Middle frontal gyrus (tissue), 1 donor: ENCODE measurements at regions not wholly inside any gene's neighbourhood (a gene's known extent, or its start where the extent isn't known, plus 50 kb on each side); places are given as distances from the start of the nearest gene placed in this dataset.

Experiments
- DNase-seq: peaks from one replicate; pipeline ENCODE4 v3.0.0-alpha.2; 2015; ENCODE audit warnings: low spot score; ENCODE audit errors: extremely low spot score

DNA sequence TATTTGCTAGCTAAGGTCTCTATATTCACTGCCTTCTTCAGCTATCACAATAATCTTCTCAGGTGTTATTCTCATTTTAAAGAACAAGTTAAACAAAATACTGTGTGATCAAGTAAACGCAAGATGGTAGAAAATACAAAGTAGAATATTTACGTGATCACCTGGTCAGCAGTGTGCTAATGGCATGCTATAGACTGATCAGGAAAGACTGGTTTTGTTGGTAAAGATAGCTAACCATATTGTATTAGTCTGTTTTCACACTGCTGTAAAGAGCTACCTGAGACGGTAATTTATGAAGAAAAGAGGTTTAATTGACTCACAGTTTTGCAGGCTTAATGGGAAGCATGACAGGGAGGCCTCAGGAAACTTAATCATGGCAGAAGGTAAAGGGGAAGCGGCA, 50.4 kb downstream of the ZBTB38 start:
- DNase-seq = no peak

DNA sequence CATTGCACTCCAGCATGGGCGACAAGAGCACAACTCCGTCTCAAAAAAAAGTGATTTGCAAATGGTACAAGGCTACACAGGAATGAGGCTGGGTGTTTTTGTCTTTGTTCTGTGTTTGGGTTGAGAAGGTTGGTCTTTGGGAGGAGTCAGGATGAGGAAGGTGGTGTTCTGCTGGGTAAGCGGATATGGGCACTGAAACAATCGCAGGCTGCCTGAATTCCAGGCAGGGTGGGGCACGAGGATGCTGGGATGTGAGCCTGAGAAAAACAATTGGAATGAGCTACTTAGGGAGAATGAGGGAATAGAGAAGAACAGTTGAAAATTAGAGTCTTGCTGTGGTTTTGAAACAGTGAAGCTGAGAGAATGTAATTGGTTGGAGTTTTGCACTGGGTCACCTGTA, 51.6 kb downstream of the ZBTB38 start:
- no peak for DNase-seq

DNA sequence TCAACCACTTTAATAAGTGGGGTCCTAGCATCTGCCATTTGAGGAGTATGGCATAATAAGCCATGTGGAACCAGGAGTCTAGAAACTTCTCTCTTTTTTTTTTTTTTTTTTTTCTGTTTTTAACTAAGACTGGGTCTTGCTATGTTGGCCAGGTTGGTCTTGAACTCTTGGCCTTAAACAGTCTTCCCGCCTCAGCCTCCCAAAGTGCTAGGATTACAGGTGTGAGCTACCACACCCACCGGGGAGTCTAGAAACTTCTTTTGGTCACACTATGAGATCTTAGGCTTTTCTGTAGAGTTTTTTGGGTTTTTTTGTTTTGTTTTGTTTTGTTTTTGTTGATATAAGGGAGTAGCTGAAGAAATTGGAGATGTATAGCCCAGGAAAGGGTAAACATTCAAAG, 52.9 kb downstream of the ZBTB38 start:
- DNase-seq = no peak

DNA sequence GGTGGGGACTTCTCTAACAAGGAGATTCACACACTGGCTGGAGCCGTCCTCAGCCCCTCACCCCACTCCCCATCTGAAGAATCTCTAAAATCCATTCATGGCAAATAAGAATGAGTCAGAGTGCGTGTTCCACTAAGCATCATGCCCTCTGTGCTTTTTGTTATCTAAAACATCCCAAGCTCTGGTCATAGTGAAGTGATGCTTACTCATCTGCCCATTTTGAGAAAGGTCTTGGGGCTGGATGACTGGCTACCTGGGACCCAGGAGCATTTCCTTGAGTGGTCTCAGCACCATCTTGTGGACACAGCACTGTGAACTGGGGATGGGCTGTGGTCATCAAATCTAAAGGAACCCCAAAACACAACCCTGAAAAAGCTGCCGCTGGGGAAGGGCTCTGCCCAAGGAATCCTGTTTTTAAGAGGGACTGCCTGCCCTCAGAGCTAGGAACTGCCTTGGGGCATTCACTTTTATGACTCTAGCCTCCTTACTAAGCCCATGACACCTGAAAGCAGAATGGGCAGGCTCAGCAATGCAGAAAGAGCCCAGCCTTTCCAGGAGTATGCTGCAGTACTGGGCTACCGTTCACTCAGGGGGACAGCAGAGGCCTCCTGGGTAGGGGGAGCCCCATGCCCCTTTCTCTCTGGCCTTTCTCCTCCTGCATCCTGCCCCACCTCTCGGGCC, 53.5 kb downstream of the ZBTB38 start:
- DNase-seq = no peak

DNA sequence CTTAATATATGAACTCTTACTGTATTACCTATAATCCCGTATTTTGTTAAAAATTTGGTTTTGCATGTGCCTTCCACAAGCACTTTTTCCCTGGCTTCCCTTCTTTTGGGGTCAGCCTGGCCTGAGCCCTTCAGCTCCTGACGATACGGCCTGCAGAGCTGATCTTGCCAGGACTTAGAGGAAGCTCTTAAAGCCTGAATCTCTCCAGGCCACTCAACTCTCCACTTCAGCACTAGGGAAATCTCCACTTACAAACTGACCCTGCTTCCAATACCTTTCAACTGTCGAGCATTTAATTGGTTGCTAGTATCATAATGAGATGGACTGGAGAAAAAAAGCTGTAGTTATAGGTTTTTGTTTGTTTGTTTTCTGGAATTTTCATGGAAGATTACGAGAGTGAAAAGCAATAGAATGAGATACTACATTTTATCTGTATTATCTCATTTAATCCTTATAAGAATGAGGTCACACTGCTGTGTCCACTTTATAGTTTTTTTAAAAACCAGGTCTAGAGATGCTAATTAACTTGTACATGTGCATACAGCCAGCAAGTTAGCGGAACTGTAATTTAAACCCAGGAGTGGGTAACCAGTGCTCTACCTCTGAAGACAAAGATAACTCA, 54.8 kb downstream of the ZBTB38 start:
- no peak for DNase-seq

DNA sequence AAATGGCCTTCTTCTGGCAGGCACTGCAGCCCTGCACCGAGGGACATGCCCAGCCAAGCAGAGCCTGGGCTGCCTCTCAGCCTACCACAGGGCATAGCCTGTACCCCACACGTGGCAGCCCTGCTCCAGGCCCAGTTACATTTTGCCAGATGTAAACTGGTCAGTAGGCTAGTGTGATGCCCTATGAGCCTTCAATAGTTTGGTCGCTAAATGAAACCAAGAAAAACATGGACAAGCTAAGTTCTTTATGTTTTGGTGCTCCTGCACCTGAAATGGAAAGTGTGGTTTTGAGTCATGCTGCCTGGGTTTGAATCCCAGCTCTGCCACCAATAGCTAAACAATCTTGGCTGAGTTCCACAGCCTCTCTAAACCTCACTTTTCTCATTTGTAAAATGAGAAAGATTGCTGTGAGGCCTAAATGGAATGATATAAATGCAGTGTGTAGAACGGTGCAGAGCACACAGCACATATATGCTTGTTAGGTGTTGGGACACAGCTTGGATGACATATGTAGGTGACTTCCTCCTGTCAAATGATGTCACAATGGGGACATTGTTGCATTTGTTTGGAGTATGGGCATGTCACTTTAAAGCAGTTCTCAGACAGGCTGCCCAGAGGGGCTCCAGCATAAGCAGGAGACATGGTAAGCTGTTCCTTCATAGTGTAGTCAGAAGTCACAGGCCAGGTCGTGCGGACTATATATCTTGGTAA, 57.4 kb downstream of the ZBTB38 start:
- DNase-seq = no peak

DNA sequence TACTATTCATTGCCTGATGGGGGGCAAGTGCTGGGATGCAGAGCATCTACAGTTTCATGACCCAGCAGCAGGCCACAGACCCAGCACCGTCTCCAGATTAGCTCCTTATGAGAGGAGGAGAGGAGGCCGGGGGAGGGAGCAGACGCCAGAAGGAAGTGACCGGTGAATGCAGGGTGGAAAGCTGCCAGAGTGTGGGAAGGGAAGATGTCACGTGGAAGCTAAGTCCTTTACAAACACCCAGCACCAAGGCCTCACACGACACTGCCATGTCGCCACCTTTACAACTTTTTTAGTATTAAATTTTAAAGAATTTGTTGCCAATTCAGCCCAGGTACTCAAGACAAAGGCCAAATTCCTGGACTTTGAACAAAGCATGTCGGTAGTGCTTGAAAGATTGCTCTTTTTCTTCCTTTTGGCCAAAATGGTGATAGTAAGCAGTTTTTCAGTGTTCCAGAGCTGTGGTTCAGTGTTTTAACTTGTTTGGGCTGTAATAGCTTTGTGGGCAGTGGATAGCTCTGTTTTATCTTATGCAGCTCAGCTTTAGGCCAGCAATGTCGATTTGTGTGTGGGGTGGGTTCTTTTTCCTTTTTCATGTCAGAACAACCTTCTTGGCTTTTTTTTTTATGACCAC, 58.2 kb downstream of the ZBTB38 start:
- DNase-seq = no peak

DNA sequence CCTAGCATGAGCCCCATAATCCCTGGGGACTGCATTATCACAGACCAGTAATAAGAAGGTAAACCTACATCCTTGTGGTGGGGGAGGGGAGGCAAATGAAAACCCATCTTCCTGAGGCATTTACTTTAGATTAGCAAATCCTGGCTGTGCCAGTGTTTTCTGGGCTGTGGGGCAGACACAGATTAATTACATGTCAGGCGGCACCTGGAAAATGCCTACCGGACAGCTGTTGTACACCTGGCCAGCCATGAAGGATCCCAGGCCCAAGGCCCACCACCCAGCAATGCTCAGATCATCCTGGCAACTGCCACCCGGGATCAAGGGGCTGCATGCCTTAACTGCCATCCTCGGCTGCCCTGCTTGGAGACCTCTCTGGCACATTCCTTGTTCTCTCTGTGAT, 59.1 kb upstream of the RASA2 start:
- DNase-seq = no peak

DNA sequence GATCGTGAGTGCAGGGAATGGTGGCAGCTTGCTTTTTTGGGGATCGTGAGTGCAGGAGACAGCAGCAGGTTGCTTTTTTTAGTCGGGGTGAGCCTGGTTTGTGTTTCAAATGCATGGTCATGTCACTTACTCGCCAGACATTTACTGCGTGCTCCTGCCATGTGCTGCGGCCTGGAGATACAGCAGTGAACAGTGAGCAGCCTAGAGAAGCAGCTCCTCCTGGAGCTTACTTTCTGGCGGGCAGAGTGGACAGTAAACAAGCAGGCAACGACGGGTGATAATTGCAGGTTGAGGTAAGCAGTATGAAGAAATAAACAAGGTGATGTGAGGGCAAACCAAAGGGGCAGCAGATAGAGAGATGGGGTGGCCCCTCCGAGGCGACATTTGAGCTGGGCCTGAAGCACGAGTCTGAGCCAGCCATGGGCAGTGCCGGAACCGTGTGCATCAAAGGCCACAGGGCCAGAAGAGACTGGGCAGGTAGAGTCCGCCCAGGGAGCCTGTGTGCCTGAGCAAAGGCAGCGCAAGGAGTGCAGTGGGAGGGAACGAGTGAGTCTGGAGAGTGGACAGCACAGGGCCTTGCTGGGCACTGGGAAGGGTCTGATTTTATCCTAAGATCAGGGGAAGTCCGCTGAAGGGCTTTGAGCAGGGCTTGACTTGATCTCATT, 57.3 kb upstream of the RASA2 start:
- no peak for DNase-seq

DNA sequence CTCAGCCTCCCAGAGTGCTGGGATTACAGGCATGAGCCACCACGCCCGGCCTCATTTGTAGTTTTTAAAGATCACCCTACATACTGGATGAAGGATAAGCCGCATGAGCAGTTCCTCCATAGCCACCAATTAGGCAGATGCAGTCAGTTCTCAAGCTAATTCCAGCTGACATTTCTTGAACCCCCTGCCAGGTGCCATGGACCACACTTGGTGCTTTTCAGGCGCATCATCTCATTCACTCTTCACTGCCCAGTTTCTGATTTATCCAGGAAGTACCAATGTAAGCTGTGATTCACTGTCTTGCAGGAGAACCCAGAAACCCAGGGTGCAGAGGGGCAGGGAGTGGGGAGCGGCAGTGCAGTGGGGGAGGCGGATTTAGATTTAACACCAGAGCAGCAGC, 56.5 kb upstream of the RASA2 start:
- no peak for DNase-seq

DNA sequence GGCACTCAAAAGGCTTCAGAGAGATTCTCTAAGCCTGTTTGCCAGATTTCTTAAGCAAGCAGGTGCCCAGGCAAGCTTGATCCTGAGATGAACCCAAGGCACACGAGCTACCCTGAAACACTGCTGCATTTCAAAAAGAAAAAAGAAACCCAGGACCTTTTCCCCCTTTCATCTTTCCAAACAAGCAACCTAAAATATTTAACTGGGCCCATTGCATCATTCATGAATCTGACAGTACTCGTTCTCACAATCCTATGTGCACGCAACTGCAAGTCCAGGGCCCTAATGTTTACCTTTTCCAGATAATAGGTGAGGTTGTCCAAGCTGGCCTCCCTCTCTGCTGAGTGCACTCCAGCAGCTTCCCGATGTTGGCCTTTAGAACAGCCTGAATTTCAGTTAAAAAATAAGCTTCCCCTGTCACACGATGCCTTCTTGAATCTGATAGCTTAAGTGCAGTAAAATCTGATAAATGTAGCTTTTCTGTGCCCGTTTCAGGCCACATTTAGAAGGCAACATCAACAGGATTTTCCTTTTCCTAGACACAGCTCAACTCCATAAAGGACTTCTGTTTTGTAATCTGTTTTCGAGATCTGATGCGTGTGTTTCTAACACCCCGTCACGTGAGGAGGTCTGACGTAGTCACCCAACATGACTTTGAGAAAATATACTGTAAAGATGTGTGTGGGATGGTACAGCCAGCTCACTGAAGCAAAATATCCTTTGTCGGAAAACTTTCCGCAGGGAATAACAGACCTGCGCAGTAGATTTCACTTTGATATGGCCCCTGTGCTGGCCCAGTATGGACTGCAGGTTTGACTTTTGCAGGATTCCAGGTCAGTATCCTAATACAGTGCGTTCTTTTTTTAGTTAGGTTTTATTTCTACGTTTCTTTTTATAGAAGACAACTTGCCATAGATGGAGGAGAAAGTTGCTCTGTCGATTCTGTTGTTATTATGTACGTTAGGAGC, 55.1 kb upstream of the RASA2 start:
- DNase-seq = peak; percentile 58

DNA sequence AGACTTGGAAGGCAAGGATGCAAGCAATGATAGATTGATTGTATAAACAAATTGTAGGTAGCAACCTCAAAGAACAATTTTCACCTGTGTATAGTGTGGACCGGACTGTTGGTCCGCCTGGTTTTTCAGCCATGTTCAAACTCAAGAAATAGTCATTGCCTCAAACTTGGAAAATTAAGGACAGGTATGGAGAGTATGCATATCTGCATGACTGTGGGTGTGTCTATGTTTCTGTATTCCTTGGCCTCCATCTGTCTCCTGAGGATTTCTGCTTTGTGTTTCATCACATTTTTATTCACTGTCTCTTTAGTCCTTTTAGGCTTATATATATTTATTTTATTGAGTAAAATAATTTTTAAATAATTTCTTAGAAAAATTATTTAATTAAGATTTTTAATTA, 53.9 kb upstream of the RASA2 start:
- no peak for DNase-seq

DNA sequence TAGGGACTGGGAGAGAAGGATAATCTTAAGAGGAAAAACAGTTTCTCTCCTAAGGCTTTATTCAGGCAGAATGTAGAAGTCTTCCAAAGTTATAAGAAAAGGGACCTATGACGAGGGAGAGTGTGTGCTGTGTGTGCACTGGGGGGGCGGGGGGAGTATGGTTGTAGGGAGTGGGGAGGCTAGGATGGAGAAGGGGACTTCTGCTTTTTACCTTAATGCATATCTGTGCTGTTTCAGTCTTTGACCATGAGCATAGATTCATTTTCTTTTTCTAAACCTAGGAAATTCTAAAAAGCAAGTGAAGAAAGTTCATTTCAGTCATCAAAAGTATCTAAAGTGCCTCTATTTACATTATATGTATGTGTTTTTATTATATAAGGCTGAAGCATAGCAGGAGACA, 52.6 kb upstream of the RASA2 start:
- no peak for DNase-seq

DNA sequence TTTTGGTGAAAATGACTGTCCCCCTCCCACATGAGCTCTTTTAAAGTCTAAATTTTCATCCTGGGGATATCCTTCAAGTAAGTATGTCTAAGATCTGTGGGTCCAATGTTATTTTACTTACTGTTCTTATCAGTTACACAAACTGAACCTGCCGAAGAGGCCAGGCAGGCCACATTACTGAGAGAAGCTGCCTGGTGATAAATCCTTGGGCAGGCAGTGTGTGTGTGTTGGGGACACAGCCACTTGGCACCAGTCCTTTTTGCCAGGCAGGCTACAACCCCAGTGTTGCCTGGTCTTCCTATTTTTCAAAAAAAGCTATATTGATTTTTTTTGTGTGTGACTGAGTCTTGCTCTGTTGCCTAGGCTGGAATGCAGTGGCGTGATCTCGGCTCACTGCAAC, 50.6 kb upstream of the RASA2 start:
- no peak for DNase-seq
